ENCODE measurements at regions not wholly inside any gene's neighbourhood (a gene's known extent, or its start where the extent isn't known, plus 50 kb on each side); places are given as distances from the start of the nearest gene placed in this dataset.

DNA sequence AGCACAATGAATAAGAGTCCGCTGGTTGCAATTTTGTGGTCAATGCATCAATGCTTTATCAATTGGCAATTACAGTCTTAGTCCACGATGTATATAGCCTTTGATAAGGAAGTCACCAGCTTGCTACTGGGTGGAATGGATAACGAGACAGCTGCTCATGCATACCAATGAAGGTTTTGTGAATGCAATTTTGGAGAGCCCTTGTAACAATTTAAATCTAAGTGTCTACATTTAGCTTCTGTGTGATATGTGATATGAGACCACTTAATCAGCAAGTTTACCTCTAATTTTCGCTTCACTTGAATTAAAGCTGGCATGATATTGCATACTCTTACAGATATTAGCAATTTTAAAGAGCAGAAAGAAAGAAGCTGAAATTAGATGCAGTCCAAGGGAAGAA lies 543.9 kb downstream of the RNF144B start:
- no peak for DNase-seq (ENCODE audit: low read depth)

DNA sequence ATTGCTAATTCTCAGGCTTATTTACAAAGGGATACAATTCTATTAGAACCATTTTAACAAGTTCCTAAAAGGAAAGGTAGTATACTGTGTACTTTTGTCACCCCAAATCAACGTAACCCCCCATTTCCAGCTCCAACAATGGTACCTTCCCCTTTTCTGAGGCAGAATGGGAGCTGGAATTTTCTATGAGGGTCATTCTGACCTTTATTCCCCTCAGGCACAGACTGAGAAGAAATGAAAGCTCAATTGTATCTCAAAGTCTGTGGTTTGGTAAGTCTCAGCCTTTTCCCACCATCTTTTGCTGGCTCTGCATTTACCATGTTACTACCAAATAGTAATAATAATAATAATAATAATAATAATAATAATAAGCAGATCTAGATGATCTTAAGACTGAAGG lies 571.0 kb downstream of the RNF144B start:
- DNase-seq (ENCODE audit: low read depth) = no peak

DNA sequence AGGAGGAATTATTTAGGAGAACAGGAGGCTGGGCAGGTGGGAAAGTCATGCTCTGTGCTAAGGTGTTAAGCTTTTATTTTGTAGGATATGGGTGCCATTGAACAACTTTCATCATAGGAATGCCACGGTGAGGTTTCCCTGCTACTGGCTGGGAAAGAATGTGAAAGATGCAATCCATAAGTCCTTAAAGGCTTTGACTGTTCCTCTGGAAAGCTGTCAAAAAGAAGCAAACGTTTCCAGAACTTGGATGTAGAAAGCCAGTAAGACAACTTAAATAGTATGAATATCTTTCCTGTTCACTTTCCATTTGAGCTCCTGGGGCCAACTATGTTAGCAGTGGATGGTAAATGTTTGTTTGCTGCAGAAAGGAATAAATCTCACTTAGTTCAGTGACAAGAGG lies 574.4 kb downstream of the RNF144B start:
- no peak for DNase-seq (ENCODE audit: low read depth)

DNA sequence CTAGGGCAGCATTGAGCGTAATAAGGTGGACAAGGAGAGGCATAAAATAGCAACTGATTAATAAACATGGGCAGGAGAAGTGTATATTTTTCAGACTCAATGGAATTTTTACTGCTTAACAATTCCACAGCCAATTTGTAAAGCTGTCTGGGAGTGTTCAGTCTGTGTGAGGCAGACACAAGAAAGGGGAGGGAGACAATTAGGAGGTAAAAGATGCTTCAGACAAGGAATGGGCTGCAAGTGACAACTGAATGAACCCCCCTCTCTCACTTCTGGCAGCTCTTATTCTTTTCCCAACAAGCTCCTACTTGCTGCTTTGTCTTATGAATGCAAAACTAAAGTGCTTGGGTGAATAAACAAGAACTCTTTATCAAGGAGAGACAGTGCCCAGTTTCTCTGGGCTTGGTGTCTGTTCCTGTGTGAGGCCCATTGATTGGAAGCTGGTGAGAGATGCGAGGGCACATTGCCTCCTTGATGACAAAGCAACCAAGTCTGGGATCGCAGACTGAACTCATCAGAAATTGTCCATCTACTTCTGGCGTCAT lies 575.3 kb downstream of the RNF144B start:
- no peak for DNase-seq (ENCODE audit: low read depth)

DNA sequence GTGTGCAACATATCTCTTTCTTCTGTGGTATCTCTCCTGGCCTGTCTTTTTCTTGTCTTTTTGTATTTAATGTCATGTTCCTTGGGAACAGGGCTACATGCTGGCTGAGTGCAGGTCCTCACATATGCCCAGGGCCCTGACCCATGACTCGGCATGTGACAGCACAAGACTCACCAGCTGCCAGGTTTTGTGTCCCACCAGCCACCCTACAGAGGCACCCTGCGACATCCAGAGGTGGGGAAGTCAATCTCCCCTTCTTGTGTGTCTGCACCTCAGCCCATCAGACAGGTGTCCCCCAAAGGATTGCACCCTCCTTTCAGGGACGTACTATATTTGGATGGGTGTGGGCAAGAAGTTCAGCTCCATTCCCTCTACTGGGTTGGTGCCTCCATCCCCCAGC lies 576.3 kb downstream of the RNF144B start:
- DNase-seq (ENCODE audit: low read depth) = no peak

DNA sequence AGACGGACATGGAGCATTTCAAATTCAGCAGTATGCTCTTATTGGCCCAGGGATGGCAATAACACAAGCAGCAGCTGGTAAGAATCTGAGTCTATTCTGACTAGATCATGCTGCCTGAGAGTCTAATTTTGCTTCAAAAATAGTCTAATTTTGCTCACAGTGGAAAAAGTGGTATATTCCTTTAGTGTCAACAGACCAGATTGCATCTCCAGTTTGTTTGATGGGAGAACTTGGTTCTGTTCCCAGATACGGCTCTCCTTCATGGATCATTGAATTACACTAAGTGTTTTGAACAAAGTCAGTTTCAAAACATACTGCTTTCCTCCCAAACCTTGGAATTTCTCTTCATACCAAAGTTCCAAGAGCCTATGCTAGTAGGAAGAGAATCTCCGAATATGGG lies 586.1 kb downstream of the RNF144B start:
- no peak for DNase-seq (ENCODE audit: low read depth)

DNA sequence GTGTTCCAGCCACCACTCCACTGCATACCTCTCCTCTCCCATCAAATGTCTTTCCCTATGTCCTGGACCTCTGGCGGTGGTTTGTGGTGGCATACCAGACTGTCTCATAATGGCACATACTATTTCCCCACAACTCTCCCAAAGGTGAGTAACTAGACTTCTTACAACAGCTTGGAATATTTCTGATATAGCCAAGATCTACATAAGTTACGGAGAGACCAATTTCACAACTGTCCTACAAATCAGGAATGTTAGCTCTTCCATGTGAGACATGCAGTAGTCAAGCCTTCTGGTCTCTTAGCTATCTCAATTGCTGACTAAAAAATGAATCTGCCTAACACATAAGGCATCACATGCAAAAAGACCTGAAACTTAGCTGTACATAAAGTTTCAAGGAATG lies 588.9 kb downstream of the RNF144B start:
- no peak for DNase-seq (ENCODE audit: low read depth)

DNA sequence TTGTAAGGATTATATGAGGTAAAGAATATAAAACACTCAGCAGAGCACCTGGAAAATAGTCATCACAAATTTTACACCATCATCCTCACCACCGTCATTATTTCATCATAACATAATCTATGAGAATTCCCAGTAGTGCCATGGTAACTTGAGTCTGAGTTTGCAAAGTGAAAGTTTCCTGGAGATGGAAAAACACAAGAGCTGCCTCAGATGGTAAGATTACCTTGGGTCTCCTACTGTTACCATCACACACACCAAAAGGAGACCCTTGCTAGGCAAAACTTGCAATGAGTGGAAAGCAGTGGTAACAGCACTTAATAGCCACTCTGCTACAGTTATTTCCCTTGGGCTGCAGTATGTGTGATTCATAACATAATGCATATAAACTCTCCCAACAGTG lies 589.8 kb downstream of the RNF144B start:
- no peak for DNase-seq (ENCODE audit: low read depth)

DNA sequence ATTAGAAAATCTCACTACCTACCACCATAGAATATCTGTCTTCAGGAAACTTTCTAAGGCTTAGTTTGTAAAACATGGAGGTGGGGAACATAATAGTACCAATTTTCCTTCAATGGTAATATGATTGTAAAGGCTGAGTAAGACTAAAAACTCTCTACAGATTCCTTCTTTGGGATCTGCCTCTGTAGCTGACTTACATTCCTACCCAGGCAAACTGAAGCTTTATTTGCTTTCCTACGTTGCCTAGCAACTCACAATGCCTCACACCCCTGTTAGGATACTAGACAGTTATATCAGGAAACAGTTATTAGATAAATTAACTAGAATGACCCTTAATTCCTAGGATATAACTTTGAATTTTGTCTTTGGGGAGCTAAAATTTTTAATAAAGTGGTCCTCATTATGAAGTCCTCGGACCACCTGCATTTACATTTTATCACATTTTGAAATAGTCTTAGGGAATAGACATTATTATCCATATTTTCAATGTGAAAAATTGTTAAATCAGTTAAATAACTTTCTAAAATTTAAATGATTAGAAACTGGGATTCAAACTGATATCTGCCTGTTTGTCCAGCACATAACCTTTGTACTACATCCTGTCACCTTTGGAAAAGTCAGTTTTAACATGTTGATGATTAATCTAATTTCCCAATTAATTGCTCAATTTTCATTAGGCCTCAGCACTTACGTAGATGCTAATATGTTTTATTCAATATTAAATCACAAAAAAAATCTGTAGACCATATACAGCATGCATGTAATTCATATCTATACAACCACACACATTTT lies 591.4 kb downstream of the RNF144B start:
- no peak for DNase-seq (ENCODE audit: low read depth)

DNA sequence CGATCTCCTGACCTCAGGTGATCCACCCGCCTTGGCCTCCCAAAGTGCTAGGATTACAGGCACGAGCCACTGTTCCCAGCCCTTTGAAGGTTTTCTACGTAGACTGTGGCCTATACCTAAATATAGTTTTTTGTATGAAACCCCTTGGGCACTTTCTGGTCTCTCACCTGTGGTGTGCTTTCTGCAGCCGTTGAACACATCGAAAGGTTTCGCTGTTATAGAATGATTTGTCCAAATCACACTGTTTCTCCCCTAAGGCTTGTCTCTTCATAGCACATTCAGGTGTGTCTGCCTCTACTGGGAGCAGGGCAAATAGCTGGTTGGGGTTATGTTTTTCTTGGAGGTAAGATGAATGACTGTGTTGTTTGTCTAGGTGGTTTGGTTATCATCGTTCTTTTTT lies 597.9 kb downstream of the RNF144B start:
- DNase-seq (ENCODE audit: low read depth) = no peak

DNA sequence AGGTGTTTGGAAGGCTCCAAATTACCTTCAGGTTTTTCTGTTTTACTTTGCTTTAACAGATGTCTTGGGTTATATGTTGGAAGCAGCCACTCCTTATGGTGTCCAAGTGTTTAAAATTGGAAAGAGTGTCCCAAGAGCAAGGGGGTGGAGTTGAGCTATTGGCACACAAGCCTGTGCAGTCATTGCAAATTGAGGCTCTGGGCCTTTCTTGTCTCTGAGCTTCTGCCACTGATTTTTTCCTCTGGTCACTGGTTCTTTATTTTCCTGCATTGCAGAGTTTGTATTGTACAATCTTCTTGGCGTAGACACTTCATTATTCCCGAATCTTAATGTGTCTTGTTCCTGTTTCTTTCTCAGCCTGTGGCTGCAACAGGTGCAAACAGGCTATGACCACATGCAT lies 598.8 kb downstream of the RNF144B start:
- no peak for DNase-seq (ENCODE audit: low read depth)

DNA sequence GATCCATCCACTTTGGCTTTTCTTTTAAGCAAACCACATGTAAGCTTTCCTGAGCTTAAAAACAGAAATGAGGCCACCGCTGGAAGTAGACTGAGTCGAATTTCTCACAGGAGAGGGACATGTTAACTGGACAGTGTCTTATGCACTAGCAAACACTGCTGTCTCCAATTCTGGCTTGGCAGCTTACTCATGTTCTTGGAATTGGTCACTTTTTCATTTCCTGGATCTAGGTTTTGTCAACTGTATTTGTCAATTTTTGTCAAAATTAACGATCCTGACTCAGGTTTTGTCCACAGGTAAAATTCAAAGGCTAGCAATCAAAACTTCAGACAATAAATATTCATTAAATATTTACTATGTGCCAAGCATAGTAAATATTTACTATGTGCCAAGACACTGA lies 601.5 kb downstream of the RNF144B start:
- DNase-seq (ENCODE audit: low read depth) = no peak

DNA sequence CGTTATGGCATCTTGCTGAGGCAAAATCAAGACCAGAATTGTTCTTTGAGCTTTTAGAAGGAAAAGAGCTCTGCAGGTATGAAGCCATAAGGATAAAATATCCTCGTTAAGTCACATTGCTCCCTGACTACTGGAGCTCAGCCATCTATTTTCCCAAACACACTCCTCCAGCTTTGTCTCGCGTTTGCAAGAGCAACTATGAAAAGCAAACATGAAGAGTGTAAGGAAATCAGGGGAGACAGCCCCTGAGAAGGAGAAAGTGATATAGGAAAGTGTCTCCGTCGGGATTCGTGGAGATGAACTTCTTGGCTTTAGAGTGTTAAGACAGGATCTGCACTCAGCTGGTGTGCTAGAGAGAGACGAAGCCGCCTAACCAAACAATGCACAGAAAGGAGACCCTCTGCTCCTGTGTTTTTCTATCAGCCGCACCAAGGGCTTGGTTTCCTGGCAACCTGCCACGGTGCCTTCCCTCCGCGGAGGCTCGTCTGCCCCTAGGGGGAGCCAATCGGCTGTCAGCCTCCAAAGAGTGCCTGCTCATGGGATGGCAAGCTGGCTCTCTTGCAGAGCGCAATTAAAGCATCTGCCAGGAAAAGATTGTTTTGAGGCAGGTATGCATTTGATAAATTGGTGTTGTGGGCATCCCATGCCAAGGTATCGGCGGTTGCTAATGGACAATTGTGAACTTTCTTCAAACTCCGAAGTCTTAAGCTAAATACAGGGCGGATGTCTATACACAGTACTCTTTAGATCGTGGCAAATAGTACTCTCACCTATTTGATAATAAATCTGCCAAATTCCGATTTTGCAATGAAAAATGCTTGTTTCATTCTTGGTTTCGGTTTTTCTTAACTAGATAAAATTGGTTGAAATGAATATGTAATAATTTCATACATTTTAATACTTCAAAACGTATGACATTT lies 603.2 kb downstream of the RNF144B start:
- no peak for DNase-seq (ENCODE audit: low read depth)

DNA sequence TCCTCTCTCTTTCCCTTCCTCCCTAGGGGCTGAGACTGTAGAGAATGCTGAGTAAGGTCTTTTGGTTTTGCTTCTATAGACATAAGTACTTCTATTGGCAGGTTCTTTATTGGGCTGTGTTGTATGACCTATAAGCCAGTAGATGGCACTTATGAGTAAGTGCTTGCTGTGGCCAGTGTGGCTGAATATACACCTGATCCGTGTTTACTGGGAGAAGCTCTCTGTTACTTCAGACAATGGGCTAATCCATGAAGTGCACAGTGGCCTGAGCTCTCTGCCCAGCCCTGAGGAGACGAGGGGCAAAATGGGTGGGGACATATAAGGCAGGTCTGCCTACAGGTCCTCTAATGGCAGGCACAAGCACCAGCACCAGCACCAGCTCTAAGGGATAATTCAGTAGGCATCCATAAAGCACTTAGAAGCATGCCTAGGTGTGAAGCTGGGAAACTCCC lies 610.3 kb downstream of the RNF144B start:
- no peak for DNase-seq (ENCODE audit: low read depth)

DNA sequence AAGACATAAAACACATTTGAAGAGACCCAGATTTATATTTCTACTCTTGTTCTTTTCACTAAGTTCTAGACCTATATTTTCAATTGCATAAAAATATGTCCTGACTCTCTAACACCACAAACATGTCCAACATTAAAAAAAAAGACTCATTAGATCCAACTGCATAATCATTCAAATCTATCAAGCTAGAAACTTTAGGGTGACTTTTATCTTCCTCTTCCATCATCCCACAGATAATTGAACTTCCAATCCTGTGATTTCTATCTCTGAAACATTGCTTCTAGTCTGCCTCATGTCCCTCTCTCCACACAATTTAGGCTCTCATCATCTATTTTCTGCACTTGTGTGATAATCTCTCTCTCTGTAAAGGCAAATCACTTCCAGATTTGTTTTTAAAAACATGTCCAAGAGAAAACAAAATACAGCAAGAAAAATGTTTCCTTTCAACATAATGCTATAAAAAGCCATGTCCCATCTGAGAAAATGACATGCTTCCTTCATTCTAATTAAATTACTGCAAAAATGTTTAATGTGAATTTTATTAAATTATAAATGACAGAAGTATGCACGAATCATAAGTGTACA lies 615.9 kb downstream of the RNF144B start:
- no peak for DNase-seq (ENCODE audit: low read depth)

DNA sequence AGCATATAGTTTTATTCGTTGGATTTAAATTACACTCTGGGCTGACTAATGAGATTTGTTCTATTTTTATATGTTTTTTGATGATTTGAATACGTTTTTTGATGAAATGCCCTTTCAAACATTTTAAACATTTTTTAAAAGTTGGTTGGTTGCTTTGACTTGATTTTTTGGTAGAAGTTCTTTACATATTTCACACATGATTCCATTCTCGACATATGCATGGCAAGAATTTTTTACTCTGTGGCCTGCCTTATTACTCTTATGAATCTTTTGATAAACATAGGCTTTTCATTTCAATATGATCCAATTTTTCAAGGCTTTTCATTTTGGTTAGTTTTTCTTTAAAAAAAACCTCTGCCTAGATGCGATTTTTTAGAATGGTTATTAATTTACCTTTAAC lies 617.0 kb downstream of the RNF144B start:
- no peak for DNase-seq (ENCODE audit: low read depth)

DNA sequence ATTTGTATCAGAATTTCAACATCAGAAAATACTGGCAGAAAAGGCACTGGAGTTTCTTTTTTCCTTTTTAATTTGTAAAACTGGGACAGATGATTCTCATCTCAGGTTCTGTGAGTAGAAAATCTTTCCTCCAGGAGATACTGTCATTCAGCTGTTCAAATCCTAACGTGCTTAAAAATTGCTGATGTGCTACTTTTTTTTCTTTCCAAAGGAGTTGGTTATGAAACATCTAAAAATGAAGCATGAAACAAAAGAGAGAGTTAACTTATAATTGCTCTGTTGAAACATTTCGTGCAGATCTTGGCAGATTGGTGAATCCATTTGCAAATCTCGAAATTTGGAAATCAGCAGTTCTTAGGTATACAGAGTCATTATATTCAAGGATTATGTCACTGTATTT lies 622.6 kb downstream of the RNF144B start:
- no peak for DNase-seq (ENCODE audit: low read depth)

DNA sequence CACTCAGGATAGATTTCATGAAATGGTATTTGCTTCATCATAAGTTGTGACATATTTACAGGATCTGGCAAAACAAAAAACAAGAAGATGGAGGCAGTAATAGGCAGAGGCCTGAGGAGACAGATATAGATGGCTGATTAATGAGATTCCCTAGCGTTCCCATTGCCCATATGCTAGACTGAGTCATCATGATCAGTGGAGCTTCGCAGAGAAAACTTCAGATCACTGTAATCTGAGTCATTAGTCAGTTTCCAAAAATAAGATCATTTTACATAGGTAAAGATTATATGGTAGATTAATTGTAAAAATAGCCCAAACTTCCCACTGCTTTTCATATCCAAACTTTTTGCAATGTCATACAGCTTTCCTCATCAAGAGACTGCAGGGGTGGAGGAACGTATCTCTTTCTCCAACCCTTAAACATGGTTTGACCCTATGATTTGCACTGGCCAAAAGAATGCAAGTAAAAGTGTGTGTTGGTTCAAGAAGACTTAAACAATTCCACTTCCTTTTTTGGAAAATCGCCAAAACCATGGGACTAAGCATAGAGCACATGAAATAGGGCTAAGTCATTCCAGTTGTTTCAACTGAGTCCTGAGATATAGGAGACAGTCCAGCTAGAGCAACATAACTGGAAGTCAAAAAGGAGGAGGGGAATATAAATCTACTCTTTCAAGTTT lies 626.0 kb downstream of the RNF144B start:
- DNase-seq (ENCODE audit: low read depth) = no peak

DNA sequence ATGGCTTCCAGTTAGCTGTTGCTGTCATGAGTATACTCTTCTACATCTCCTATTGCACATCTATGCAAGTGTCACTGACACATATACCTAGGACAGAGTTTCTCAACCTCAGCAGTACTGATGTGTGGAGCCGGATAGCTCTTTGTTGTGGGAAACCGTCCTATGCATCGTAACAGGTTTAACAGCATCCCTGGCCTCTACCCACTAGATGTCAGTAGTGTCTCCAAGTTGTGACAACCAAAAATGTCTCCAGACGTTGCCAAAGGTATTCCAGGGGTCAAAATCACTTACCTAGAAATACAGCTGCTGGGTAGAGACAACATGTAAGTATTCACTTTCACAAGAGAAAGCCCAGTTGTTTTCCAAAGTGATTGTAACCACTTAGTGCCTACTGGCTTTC lies 637.6 kb downstream of the RNF144B start:
- no peak for DNase-seq (ENCODE audit: low read depth)

DNA sequence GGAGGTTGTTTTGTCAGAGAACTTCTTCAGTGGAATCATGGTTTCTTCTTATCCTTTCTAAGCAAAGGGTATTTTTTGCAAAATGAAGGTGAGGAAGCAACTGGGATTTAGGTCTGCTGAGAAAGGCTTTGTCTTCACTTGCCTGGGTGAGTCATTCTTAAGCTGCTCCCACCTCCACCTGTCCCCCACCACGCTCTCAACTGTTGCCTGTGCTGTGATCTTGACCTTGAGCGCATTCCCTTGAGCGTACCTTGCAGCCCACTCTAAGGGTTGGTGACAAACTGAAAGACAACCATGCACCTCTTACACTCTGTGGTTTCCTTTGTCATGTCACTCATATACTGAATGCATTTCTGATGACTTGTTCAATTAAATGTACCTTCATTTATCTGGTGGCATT lies 641.1 kb downstream of the RNF144B start:
- no peak for DNase-seq (ENCODE audit: low read depth)

DNA sequence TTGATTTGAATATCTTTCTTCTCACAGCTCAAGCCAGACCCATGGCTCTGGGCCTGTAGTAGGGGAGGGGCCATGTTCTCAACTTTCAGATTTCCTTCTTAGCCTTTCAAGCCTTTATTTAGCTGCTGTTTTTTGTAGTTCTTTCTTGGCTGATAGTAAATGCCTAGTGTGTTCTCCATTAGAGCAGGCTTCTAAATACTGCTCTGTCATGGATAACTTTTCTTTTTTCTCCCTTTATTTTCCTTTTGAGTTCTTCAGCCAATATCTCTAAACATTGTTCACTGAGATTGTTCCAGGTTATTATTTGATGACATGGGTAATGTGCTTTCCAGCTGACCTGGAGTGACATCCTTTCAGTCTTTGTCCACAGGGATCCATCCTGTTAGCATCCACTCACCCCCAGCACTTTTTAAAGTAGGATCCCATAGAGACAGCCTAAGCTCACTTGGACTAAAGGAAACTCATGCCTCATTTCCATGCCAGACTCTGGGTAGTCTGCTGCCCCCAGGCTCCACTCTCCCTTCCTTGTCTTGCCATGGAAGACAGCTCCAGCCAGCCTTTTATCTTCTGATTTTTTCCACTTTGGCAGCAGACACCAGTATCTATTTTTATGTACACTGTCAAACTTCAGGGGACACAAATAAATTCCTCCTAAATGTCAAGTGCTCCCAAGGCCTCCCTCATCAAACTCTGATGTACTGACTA lies 645.6 kb downstream of the RNF144B start:
- no peak for DNase-seq (ENCODE audit: low read depth)

All from LHCN-M2 (cell line).